Astrocyte (in vitro differentiated cells and primary cell): ENCODE measurements at regions not wholly inside any gene's neighbourhood (a gene's known extent, or its start where the extent isn't known, plus 50 kb on each side); places are given as distances from the start of the nearest gene placed in this dataset.

ENCODE experiments used
- DNase-seq: peaks from one replicate; pipeline ENCODE4 v3.0.0-alpha.2; 2010; ENCODE audit warnings: low read depth
- FAIRE-seq: peaks from 2 replicates; lab custom pipeline; 2011; peaks lifted over from hg19 to GRCh38; lab: Jason Lieb, UNC
- H2AFZ ChIP-seq: 2 replicates; pipeline ENCODE4 v1.6.0; 2012; ENCODE audit warnings: low read depth, low read length, inconsistent platforms
- H3K27ac ChIP-seq: 2 replicates; pipeline ENCODE4 v1.5.1; 2011; ENCODE audit warnings: low read depth, low read length, inconsistent platforms
- H3K27me3 ChIP-seq: 2 replicates; pipeline ENCODE4 v1.6.0; 2011; ENCODE audit warnings: low read length, inconsistent platforms; ENCODE audit not compliant: insufficient read depth
- H3K36me3 ChIP-seq: 2 replicates; pipeline ENCODE4 v1.5.1; 2011; ENCODE audit warnings: low read length, inconsistent platforms; ENCODE audit not compliant: insufficient read depth
- H3K4me1 ChIP-seq: 2 replicates; pipeline ENCODE4 v1.5.1; 2011; ENCODE audit warnings: low read length, inconsistent platforms; ENCODE audit not compliant: insufficient read depth
- H3K4me2 ChIP-seq: 2 replicates; pipeline ENCODE4 v1.6.0; 2012; ENCODE audit warnings: low read length, inconsistent platforms
- H3K4me3 ChIP-seq: 2 replicates; pipeline ENCODE4 v1.5.1; 2011; ENCODE audit warnings: low read depth, mild to moderate bottlenecking, low read length, inconsistent platforms; ENCODE audit not compliant: insufficient read depth
- H3K79me2 ChIP-seq: 2 replicates; pipeline ENCODE4 v1.6.0; 2012; ENCODE audit warnings: mild to moderate bottlenecking, low read length, inconsistent platforms; ENCODE audit not compliant: insufficient read depth
- H3K9ac ChIP-seq: 2 replicates; pipeline ENCODE4 v1.6.0; 2012; ENCODE audit warnings: mild to moderate bottlenecking, low read length, inconsistent platforms
- H3K9me3 ChIP-seq: 2 replicates; pipeline ENCODE4 v1.5.1; 2012; ENCODE audit warnings: low read depth, mild to moderate bottlenecking, low read length, inconsistent platforms; ENCODE audit not compliant: insufficient read depth
- H4K20me1 ChIP-seq: 2 replicates; pipeline ENCODE4 v1.6.0; 2012; ENCODE audit warnings: low read length, inconsistent platforms; ENCODE audit not compliant: insufficient read depth
- H3K27ac Mint-ChIP-seq: one replicate; pipeline ENCODE4 v1.8.0; 2021; ENCODE audit warnings: mild to moderate bottlenecking, mixed read lengths; ENCODE audit not compliant: unreplicated experiment
- H3K27me3 Mint-ChIP-seq: one replicate; pipeline ENCODE4 v1.8.0; 2021; ENCODE audit warnings: low read depth, mixed read lengths; ENCODE audit not compliant: unreplicated experiment
- H3K36me3 Mint-ChIP-seq: one replicate; pipeline ENCODE4 v1.8.0; 2021; ENCODE audit warnings: low read depth, mixed read lengths; ENCODE audit not compliant: unreplicated experiment
- H3K4me1 Mint-ChIP-seq: one replicate; pipeline ENCODE4 v1.8.0; 2021; ENCODE audit warnings: low read depth, mixed read lengths; ENCODE audit not compliant: unreplicated experiment
- H3K4me3 Mint-ChIP-seq: one replicate; pipeline ENCODE4 v1.8.0; 2021; ENCODE audit warnings: mild to moderate bottlenecking, moderate library complexity, mixed read lengths; ENCODE audit not compliant: unreplicated experiment
- H3K9me3 Mint-ChIP-seq: one replicate; pipeline ENCODE4 v1.8.0; 2021; ENCODE audit warnings: mild to moderate bottlenecking, mixed read lengths; ENCODE audit not compliant: unreplicated experiment
- CTCF ChIP-seq: IDR thresholded peaks from 2 replicates; pipeline ENCODE4 v1.5.1; 2011; ENCODE audit warnings: low read depth, mild to moderate bottlenecking, inconsistent platforms, low read length, moderate library complexity; ENCODE audit not compliant: insufficient read depth
- EZH2 ChIP-seq: IDR thresholded peaks from 2 replicates; pipeline ENCODE4 v1.6.1; 2012; ENCODE audit warnings: mild to moderate bottlenecking, low read length, inconsistent platforms; ENCODE audit not compliant: insufficient read depth

- H3K36me3 ChIP-seq, result no peaks in the 10 kb centered on the region
- H3K27ac ChIP-seq, result no peak overlapping the region
- no peak overlapping the region for H2AFZ ChIP-seq
Measured at GRCh38 chr1:82927753-82928152, 1071.2 kb downstream of the TTLL7 start.

GRCh38 chr1:82924666-82925065, 1074.3 kb downstream of the TTLL7 start:
- DNase-seq (no peak), FAIRE-seq (no peak)
- H3K4me3 ChIP-seq, result no peak overlapping the region
- no peaks in the 10 kb centered on the region for H3K9me3 ChIP-seq
- H4K20me1 ChIP-seq, result no peaks in the 10 kb centered on the region
- no peak overlapping the region for H3K4me2 ChIP-seq
- no peak overlapping the region for H3K9ac ChIP-seq
- H3K79me2 ChIP-seq, result no peaks in the 10 kb centered on the region
- no peaks in the 10 kb centered on the region for H3K36me3 ChIP-seq
- Mint-ChIP-seq H3K36me3 (no peaks in the 10 kb centered on the region), H3K4me1 (peaks cover 14% of the 10 kb centered on the region), H3K27ac (no peak overlapping the region), H3K9me3 (no peaks in the 10 kb centered on the region), H3K27me3 (no peaks in the 10 kb centered on the region), H3K4me3 (no peak overlapping the region)
- H2AFZ ChIP-seq, result no peak overlapping the region
- TF ChIP-seq CTCF (no peak), EZH2 (no peak)
- H3K4me1 ChIP-seq, result no peaks in the 10 kb centered on the region
- no peaks in the 10 kb centered on the region for H3K27me3 ChIP-seq
- no peak overlapping the region for H3K27ac ChIP-seq

More at GRCh38 chr1:82927753-82928152, 1071.2 kb downstream of the TTLL7 start:
- H3K4me1 ChIP-seq, result no peaks in the 10 kb centered on the region
- Mint-ChIP-seq H3K27me3 (no peaks in the 10 kb centered on the region), H3K9me3 (no peaks in the 10 kb centered on the region), H3K4me1 (no peaks in the 10 kb centered on the region), H3K4me3 (no peak overlapping the region), H3K36me3 (no peaks in the 10 kb centered on the region), H3K27ac (no peak overlapping the region)
- DNase-seq (no peak), FAIRE-seq (no peak)
- H3K4me3 ChIP-seq, result no peak overlapping the region
- no peaks in the 10 kb centered on the region for H3K27me3 ChIP-seq
- H3K9me3 ChIP-seq, result no peaks in the 10 kb centered on the region
- no peak for TF ChIP-seq CTCF
- no peak for TF ChIP-seq EZH2
- no peak overlapping the region for H3K4me2 ChIP-seq
- no peak overlapping the region for H3K9ac ChIP-seq
- no peaks in the 10 kb centered on the region for H3K79me2 ChIP-seq
- no peaks in the 10 kb centered on the region for H4K20me1 ChIP-seq

GRCh38 chr1:82923931-82924330, 1075.0 kb downstream of the TTLL7 start:
- Mint-ChIP-seq H3K4me1 (peaks cover 16% of the 10 kb centered on the region), H3K9me3 (no peaks in the 10 kb centered on the region), H3K27ac (no peak overlapping the region), H3K4me3 (no peak overlapping the region), H3K36me3 (no peaks in the 10 kb centered on the region), H3K27me3 (no peaks in the 10 kb centered on the region)
- no peak for FAIRE-seq
- Histone ChIP-seq H4K20me1 (no peaks in the 10 kb centered on the region), H2AFZ (no peak overlapping the region), H3K4me1 (no peaks in the 10 kb centered on the region), H3K9ac (no peak overlapping the region), H3K4me2 (no peak overlapping the region), H3K27me3 (no peaks in the 10 kb centered on the region), H3K4me3 (no peak overlapping the region), H3K9me3 (no peaks in the 10 kb centered on the region), H3K36me3 (no peaks in the 10 kb centered on the region), H3K79me2 (no peaks in the 10 kb centered on the region), H3K27ac (no peak overlapping the region)
- TF ChIP-seq EZH2, result no peak
- TF ChIP-seq CTCF, result no peak
- DNase-seq, result no peak
